ENCODE measurements at regions not wholly inside any gene's neighbourhood (a gene's known extent, or its start where the extent isn't known, plus 50 kb on each side); places are given as distances from the start of the nearest gene placed in this dataset.

DNA sequence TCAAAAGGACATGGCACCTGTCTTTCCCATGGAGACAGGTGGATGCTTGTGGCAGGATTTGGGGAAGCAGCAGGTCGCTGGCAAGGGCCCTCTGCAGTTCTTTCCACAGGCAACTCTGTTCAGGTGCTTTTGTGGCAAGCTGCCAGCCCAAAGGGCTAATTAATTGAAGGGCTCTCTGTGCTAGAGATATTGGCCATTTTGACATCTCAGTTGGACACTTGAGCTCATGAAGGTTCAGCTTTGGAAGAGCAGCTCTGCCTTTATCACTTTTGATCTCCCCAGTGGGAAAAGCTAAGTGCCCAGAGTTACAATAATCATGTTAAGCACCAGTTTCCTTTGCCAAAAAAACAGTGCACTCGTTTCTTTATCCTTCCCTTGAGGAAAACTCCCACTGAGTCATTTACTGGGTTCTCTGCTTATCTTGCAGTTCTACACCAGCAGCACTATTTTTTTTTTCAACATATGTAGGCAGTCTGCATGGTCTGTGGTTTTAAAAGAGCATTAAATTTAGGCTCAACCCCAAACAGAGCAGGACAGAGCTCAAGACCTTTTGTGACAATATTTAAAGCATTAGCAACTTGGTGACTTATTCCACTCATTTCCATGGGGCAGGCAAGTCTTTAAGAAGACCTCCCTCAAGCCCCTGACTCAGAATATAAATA, 336.4 kb upstream of the RASGEF1B start:
- TF ChIP-seq NR2F1 (conservative IDR thresholded peaks at IDR 0.05) (no peak), TCF7 (IDR thresholded peaks at IDR 0.05; ENCODE audit: borderline replicate concordance) (no peak), KLF5 (IDR thresholded peaks at IDR 0.05; ENCODE audit: partially characterized antibody) (no peak), NFIC (IDR thresholded peaks at IDR 0.05; ENCODE audit: low read depth, low read length) (no peak), SMAD1 (IDR thresholded peaks at IDR 0.05; ENCODE audit: low read depth, partially characterized antibody) (no peak), TAF1 (IDR thresholded peaks at IDR 0.05; ENCODE audit: borderline replicate concordance, low read depth, low read length) (no peak), EP300 (IDR thresholded peaks at IDR 0.05; ENCODE audit: borderline replicate concordance in 1 of 2, control insufficient read depth in 1 of 2, low read depth in 2 of 2, low read length in 2 of 2) (no peak), HDGF (IDR thresholded peaks at IDR 0.05) (no peak), RFX5 (IDR thresholded peaks at IDR 0.05; ENCODE audit: low read depth, low read length) (no peak)
- TF ChIP-seq, protein P1, sequence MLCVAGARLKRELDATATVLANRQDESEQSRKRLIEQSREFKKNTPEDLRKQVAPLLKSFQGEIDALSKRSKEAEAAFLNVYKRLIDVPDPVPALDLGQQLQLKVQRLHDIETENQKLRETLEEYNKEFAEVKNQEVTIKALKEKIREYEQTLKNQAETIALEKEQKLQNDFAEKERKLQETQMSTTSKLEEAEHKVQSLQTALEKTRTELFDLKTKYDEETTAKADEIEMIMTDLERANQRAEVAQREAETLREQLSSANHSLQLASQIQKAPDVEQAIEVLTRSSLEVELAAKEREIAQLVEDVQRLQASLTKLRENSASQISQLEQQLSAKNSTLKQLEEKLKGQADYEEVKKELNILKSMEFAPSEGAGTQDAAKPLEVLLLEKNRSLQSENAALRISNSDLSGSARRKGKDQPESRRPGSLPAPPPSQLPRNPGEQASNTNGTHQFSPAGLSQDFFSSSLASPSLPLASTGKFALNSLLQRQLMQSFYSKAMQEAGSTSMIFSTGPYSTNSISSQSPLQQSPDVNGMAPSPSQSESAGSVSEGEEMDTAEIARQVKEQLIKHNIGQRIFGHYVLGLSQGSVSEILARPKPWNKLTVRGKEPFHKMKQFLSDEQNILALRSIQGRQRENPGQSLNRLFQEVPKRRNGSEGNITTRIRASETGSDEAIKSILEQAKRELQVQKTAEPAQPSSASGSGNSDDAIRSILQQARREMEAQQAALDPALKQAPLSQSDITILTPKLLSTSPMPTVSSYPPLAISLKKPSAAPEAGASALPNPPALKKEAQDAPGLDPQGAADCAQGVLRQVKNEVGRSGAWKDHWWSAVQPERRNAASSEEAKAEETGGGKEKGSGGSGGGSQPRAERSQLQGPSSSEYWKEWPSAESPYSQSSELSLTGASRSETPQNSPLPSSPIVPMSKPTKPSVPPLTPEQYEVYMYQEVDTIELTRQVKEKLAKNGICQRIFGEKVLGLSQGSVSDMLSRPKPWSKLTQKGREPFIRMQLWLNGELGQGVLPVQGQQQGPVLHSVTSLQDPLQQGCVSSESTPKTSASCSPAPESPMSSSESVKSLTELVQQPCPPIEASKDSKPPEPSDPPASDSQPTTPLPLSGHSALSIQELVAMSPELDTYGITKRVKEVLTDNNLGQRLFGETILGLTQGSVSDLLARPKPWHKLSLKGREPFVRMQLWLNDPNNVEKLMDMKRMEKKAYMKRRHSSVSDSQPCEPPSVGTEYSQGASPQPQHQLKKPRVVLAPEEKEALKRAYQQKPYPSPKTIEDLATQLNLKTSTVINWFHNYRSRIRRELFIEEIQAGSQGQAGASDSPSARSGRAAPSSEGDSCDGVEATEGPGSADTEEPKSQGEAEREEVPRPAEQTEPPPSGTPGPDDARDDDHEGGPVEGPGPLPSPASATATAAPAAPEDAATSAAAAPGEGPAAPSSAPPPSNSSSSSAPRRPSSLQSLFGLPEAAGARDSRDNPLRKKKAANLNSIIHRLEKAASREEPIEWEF (IDR thresholded peaks at IDR 0.05; ENCODE audit: insufficient replicate concordance, low read depth, low read length): no peak
- RAD21 ChIA-PET (ENCODE audit: unreplicated experiment): no interaction called here
- ATAC-seq (no peak), FAIRE-seq (no peak), DNase-seq (ENCODE audit: low read depth, low spot score) (no peak)
- H2AFZ ChIP-seq (ENCODE audit: control insufficient read depth, low read depth, low read length): no peak overlapping the region
- 0% methylated on average over 2 of the region's 2 CpGs for WGBS (ENCODE audit: insufficient coverage, insufficient replicate concordance, low lambda C conversion rate, missing lambda C conversion rate)
- intact Hi-C loops (cut with micrococcal nuclease; ENCODE audit: unreplicated experiment) (no loop called here), in situ Hi-C loops (cut with MboI) (no loop called here)
- no peaks in the 10 kb centered on the region for H4K20me1 ChIP-seq (ENCODE audit: control insufficient read depth, insufficient read depth)
- CTCF ChIA-PET: interaction anchor here (1.4 kb wide), 1 partner anchor 341 kb away, joined by 3 read pairs; no protein-coding TSS in a partner anchor
- H3K36me3 ChIP-seq (ENCODE audit: control insufficient read depth in 2 of 2, insufficient read depth in 2 of 2, low read length in 1 of 2): no peaks in the 10 kb centered on the region
- SMC1A ChIA-PET (ENCODE audit: uncharacterized antibody, unreplicated experiment): no interaction called here
- POLR2A ChIA-PET: no interaction called here
- no peaks in the 10 kb centered on the region for H3K9me3 ChIP-seq (replicated peaks; ENCODE audit: control insufficient read depth, insufficient read depth, low read length)
- 0 out of 4 replicates have a peak, but pooled peaks cover 0 to 1% of the 10 kb centered on the region in 2 experiments for H3K27me3 ChIP-seq (replicated peaks in 1 of 2; ENCODE audit: control insufficient read depth in 2 of 2, insufficient read depth in 2 of 2, low read length in 1 of 2)
- H3K9ac ChIP-seq (ENCODE audit: control insufficient read depth, insufficient read depth, low read length): no peak overlapping the region
- H3K4me1 ChIP-seq (ENCODE audit: control insufficient read depth, insufficient read depth, low read length): no peaks in the 10 kb centered on the region
- no peak overlapping the region for H3K4me2 ChIP-seq (ENCODE audit: control insufficient read depth, insufficient read depth)
- H3K79me2 ChIP-seq (ENCODE audit: control insufficient read depth, insufficient read depth, low read length): no peaks in the 10 kb centered on the region
- H3K27ac ChIP-seq (ENCODE audit: control insufficient read depth, insufficient read depth): no peak overlapping the region
- no TSS peak for BruUV-seq (replicated peaks)
- H3K4me3 ChIP-seq: no peak overlapping the region

All from GM12878 (cell line).